CD4-positive, alpha-beta T cell (primary cell): ENCODE measurements at regions not wholly inside any gene's neighbourhood (a gene's known extent, or its start where the extent isn't known, plus 50 kb on each side); places are given as distances from the start of the nearest gene placed in this dataset.

ENCODE experiments used
- ATAC-seq: fragments of 200-7000 bp; cut with Tn5 transposase; one replicate; pipeline ENCODE4 v1.10.0; 2022; ENCODE audit warnings: mild to moderate bottlenecking; ENCODE audit not compliant: poor library complexity
- CTCF ChIA-PET: fragments of 350-600 bp; sonication (Branson Sonifier 250); formaldehyde crosslinking; loops from one replicate; lab custom pipeline; 2021; ENCODE audit warnings: antibody characterized with exemption, inconsistent platforms; lab: Charles Lee
- POLR2A ChIA-PET: fragments of 350-600 bp; sonication (Branson Sonifier 250); formaldehyde crosslinking; loops from one replicate; lab custom pipeline; 2021; ENCODE audit warnings: antibody characterized with exemption, inconsistent platforms; lab: Charles Lee
- DNase-seq, 14 experiments: peaks; one replicate each; pipeline ENCODE4 v3.0.0-alpha.2; 2013 to 2020; ENCODE audit warnings: mixed read lengths in 2 of 14
- H3K27ac ChIP-seq, 2 donors: one replicate each; pipeline versions ENCODE4 v1.5.1 to v1.7.0; 2013; ENCODE audit warnings: low read length in 2 of 2, low read depth in 1 of 2, mild to moderate bottlenecking in 1 of 2
- H3K27me3 ChIP-seq, 2 experiments: 1 replicate in 1 of 2; 2 replicates in 1 of 2; pipeline versions ENCODE4 v1.6.1 to v1.7.0; 2013; ENCODE audit warnings: low read length in 2 of 2, control low read depth in 1 of 2, mild to moderate bottlenecking in 1 of 2, moderate library complexity in 1 of 2; ENCODE audit not compliant: insufficient read depth in 2 of 2, control insufficient read depth in 1 of 2
- H3K36me3 ChIP-seq: one replicate; pipeline ENCODE4 v1.6.1; 2013; ENCODE audit warnings: low read length, control low read depth; ENCODE audit not compliant: insufficient read depth
- H3K4me1 ChIP-seq: one replicate; pipeline ENCODE4 v1.6.1; 2013; ENCODE audit warnings: low read length, control low read depth; ENCODE audit not compliant: insufficient read depth
- H3K4me3 ChIP-seq: one replicate; pipeline ENCODE4 v1.5.1; 2013; ENCODE audit warnings: mild to moderate bottlenecking, low read length, moderate library complexity
- H3K9me3 ChIP-seq, 2 experiments: 1 replicate in 1 of 2; 2 replicates in 1 of 2; pipeline versions ENCODE4 v1.6.1 to v1.7.0; 2013; ENCODE audit warnings: low read length in 2 of 2, mild to moderate bottlenecking in 2 of 2, control low read depth in 1 of 2, moderate library complexity in 1 of 2; ENCODE audit not compliant: control insufficient read depth in 1 of 2, insufficient read depth in 1 of 2
- H3K27ac Mint-ChIP-seq: one replicate; pipeline ENCODE4 v1.8.0; 2020; ENCODE audit warnings: mixed read lengths
- H3K27me3 Mint-ChIP-seq: one replicate; pipeline ENCODE4 v1.8.0; 2021; ENCODE audit warnings: mixed read lengths
- H3K36me3 Mint-ChIP-seq: one replicate; pipeline ENCODE4 v1.8.0; 2021; ENCODE audit warnings: low read depth, mixed read lengths
- H3K4me1 Mint-ChIP-seq: one replicate; pipeline ENCODE4 v1.8.0; 2021; ENCODE audit warnings: low read depth, mixed read lengths
- H3K4me3 Mint-ChIP-seq: one replicate; pipeline ENCODE4 v1.8.0; 2020; ENCODE audit warnings: mild to moderate bottlenecking, mixed read lengths
- H3K9me3 Mint-ChIP-seq: one replicate; pipeline ENCODE4 v1.8.0; 2020; ENCODE audit warnings: mixed read lengths
- intact Hi-C, 2 experiments: fragments of 100-400 bp; cut with DNase I in 1 of 2; cut with micrococcal nuclease in 1 of 2; formaldehyde crosslinking; loops; one replicate each; pipeline versions ENCODE4 v1.15.1 to v1.9.0; 2023 to 2025; cut with DNase I, micrococcal nuclease
- TF ChIP-seq, protein P1 (sequence below): fragments of 200-600 bp; IDR thresholded peaks from one replicate; pipeline ENCODE4 v1.8.0; 2022; ENCODE audit warnings: antibody characterized with exemption, mild to moderate bottlenecking

DNA sequence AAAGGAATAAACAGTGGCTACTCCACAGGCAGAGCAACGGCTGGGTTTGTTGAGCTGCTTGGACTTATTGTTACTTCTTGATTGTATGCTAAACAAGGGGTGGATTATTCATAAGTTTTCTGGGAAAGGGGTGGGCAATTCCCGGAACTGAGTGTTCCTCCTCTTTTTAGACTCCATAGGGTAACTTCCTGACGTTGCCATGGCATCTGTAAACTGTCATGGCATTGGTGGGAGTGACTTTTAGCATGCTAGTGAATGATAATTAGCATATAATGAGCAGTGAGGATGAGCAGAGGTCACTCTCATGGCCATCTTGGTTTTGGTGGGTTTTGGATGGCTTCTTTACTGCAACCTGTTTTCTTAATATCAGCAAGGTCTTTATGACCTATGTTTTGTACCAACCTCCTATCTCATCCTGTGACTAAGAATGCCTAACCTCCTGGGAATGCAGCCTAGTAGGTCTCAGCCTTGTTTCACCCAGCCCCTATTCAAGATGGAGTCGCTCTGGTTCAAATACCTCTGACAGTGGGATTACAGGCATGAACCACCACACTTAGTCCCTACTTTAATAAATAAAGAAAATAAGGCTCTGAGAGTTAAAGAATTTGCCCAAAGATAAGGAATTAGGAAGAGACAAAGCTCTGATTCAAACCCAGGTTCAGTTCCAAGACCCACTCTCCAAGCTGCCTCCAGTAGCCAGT, 65.6 kb upstream of the CLMP start:
- DNase-seq = no peak
- peaks cover 2% of the 10 kb centered on the region for H3K9me3 Mint-ChIP-seq
- H3K27ac Mint-ChIP-seq = no peak overlapping the region
- H3K4me1 Mint-ChIP-seq = peaks cover 5% of the 10 kb centered on the region
- no peaks in the 10 kb centered on the region for H3K36me3 Mint-ChIP-seq
- Histone ChIP-seq H3K4me1 (peaks cover 7% of the 10 kb centered on the region), H3K9me3 (peaks cover 5 to 12% of the 10 kb centered on the region in 2 experiments), H3K4me3 (no peak overlapping the region), H3K27ac (no peak overlapping the region), H3K36me3 (no peaks in the 10 kb centered on the region), H3K27me3 (peaks cover 11 to 15% of the 10 kb centered on the region in 2 experiments)
- intact Hi-C loops = no loop called here
- H3K4me3 Mint-ChIP-seq = no peak overlapping the region
- TF ChIP-seq, protein P1, sequence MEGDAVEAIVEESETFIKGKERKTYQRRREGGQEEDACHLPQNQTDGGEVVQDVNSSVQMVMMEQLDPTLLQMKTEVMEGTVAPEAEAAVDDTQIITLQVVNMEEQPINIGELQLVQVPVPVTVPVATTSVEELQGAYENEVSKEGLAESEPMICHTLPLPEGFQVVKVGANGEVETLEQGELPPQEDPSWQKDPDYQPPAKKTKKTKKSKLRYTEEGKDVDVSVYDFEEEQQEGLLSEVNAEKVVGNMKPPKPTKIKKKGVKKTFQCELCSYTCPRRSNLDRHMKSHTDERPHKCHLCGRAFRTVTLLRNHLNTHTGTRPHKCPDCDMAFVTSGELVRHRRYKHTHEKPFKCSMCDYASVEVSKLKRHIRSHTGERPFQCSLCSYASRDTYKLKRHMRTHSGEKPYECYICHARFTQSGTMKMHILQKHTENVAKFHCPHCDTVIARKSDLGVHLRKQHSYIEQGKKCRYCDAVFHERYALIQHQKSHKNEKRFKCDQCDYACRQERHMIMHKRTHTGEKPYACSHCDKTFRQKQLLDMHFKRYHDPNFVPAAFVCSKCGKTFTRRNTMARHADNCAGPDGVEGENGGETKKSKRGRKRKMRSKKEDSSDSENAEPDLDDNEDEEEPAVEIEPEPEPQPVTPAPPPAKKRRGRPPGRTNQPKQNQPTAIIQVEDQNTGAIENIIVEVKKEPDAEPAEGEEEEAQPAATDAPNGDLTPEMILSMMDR = no peak
- ATAC-seq = no peak
- ChIA-PET POLR2A (interaction anchor here (0.6 to 1.0 kb wide), 3 partner anchors 9 to 182 kb away, joined by 3 to 4 read pairs (median 3); no protein-coding TSS in a partner anchor), CTCF (interaction anchor here (0.7 to 2.1 kb wide), 6 partner anchors 10 to 366 kb away, joined by 3 to 7 read pairs (median 4); no protein-coding TSS in a partner anchor)
- peaks cover 41% of the 10 kb centered on the region for H3K27me3 Mint-ChIP-seq

DNA sequence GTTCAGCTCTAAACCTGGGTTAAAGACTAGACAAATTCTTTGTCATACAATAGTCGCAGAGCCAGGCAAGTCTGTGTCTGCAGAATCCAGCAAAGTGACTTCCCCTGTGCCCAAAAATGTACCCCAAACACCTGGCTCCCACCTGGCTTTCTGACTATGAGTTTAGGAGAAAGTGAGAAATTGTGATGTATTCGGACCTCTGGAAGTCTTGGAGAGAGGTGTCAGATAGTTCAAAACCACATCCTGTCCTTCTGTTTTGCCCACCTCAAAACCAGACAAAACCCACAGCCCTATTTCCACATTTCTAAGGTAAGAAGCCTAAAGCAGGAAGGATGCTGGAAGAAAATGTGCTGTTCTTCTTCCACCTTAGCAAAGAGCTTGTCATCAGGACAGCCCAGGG, 63.8 kb upstream of the CLMP start:
- H3K4me3 ChIP-seq = no peak overlapping the region
- peaks cover 7% of the 10 kb centered on the region for H3K4me1 ChIP-seq
- CTCF ChIA-PET = no interaction called here
- intact Hi-C loops = no loop called here
- Mint-ChIP-seq H3K4me1 (peaks cover 5% of the 10 kb centered on the region), H3K4me3 (no peak overlapping the region), H3K9me3 (peaks cover 2% of the 10 kb centered on the region), H3K27ac (no peak overlapping the region), H3K27me3 (peaks cover 38% of the 10 kb centered on the region), H3K36me3 (no peaks in the 10 kb centered on the region)
- ATAC-seq = no peak
- peaks cover 5 to 12% of the 10 kb centered on the region in 2 experiments for H3K9me3 ChIP-seq
- no peaks in the 10 kb centered on the region for H3K36me3 ChIP-seq
- no peak overlapping the region for H3K27ac ChIP-seq
- peaks cover 9 to 11% of the 10 kb centered on the region in 2 experiments for H3K27me3 ChIP-seq
- TF ChIP-seq, protein P1 = no peak
- no peak for DNase-seq
- POLR2A ChIA-PET = no interaction called here

DNA sequence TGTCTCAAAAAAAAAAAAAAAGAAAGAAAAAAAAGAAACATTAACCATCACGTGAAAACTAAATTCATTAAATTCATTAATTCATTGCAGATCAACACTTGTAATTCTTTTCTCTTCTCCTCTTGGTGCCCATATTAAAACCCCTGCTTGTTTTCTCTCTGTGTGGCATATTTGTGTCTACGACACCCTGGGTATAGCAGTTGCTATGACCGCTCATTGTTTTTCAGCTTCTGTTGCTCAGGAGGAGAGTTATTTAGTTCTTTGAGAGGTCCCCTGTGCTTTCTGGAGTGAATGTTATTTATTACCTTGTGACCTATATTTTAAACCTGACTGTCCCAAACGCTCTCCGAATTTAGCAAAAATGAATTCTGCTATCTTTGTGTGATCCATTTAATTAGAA, 62.3 kb upstream of the CLMP start:
- ChIA-PET CTCF (interaction anchor here (1.4 kb wide), 1 partner anchor 10 kb away, joined by 5 read pairs; no protein-coding TSS in a partner anchor), POLR2A (no interaction called here)
- intact Hi-C loops = no loop called here
- ATAC-seq (no peak), DNase-seq (no peak)
- Histone ChIP-seq H3K27me3 (peaks cover under 1 to 11% of the 10 kb centered on the region in 2 experiments), H3K9me3 (peaks cover 5 to 12% of the 10 kb centered on the region in 2 experiments), H3K36me3 (no peaks in the 10 kb centered on the region), H3K4me3 (no peak overlapping the region), H3K27ac (no peak overlapping the region), H3K4me1 (peaks cover 7% of the 10 kb centered on the region)
- TF ChIP-seq, protein P1 = no peak
- no peak overlapping the region for H3K4me3 Mint-ChIP-seq
- no peak overlapping the region for H3K27ac Mint-ChIP-seq
- peaks cover 31% of the 10 kb centered on the region for H3K27me3 Mint-ChIP-seq
- no peaks in the 10 kb centered on the region for H3K36me3 Mint-ChIP-seq
- peaks cover 2% of the 10 kb centered on the region for H3K9me3 Mint-ChIP-seq
- peaks cover 5% of the 10 kb centered on the region for H3K4me1 Mint-ChIP-seq
